HEK293 (cell line): ENCODE measurements at regions not wholly inside any gene's neighbourhood (a gene's known extent, or its start where the extent isn't known, plus 50 kb on each side); places are given as distances from the start of the nearest gene placed in this dataset.

ENCODE experiments used
- CTCF ChIA-PET: fragments of 350-600 bp; formaldehyde crosslinking; extraction: SDS; loops from one replicate; lab custom pipeline; 2021; ENCODE audit warnings: antibody characterized with exemption; lab: Yijun Ruan, JAX
- POLR2A ChIA-PET: fragments of 300-600 bp; formaldehyde crosslinking; extraction: SDS; loops from one replicate; lab custom pipeline; 2020; ENCODE audit warnings: antibody characterized with exemption, inconsistent platforms; lab: Yijun Ruan, JAX
- H3K27ac ChIP-seq: fragments of 200-500 bp; sonication (Bioruptor generic); 2 replicates; pipeline ENCODE4 v1.5.1; 2014; ENCODE audit warnings: low read depth, low read length, control low read depth, inconsistent platforms; ENCODE audit errors: extremely low read depth
- H3K36me3 ChIP-seq, 2 experiments: fragments of 200-500 bp in 1 of 2; sonication (Bioruptor generic) in 1 of 2; 1 replicate in 1 of 2; 2 replicates in 1 of 2; pipeline ENCODE4 v1.5.1; 2014 to 2017; ENCODE audit warnings: inconsistent platforms in 2 of 2, low read length in 2 of 2; ENCODE audit not compliant: control insufficient read depth in 2 of 2, insufficient read depth in 1 of 2
- H3K4me1 ChIP-seq: fragments of 200-500 bp; sonication (Bioruptor generic); 2 replicates; pipeline ENCODE4 v1.5.1; 2014; ENCODE audit warnings: mild to moderate bottlenecking, low read length, inconsistent platforms; ENCODE audit not compliant: control insufficient read depth, insufficient read depth
- H3K4me3 ChIP-seq: 2 replicates; pipeline ENCODE4 v1.5.1; 2011; ENCODE audit warnings: low read depth, mild to moderate bottlenecking, control low read depth, low read length, moderate library complexity
- H3K9me3 ChIP-seq: fragments of 200-500 bp; sonication (Bioruptor generic); 2 replicates; pipeline ENCODE4 v1.5.1; 2014; ENCODE audit warnings: low read depth, low read length, inconsistent platforms; ENCODE audit not compliant: control insufficient read depth, insufficient read depth
- GLI4 ChIP-seq: fragments of 450-650 bp; formaldehyde crosslinking; IDR thresholded peaks from 2 replicates; pipeline ENCODE4 v1.5.1; 2016; ENCODE audit warnings: missing biosample characterization, missing genetic modification characterization
- HOXD13 ChIP-seq: sonication (generic); formaldehyde crosslinking; IDR thresholded peaks from 2 replicates; pipeline ENCODE4 v1.8.0; 2022; ENCODE audit warnings: missing genetic modification reagents, borderline replicate concordance
- IKZF3 ChIP-seq: fragments of 450-650 bp; IDR thresholded peaks from 2 replicates; pipeline ENCODE4 v1.5.0; 2018; ENCODE audit warnings: missing biosample characterization, mild to moderate bottlenecking, missing genetic modification characterization, moderate library complexity
- MEIS1 ChIP-seq: sonication (generic); formaldehyde crosslinking; IDR thresholded peaks from 2 replicates; pipeline ENCODE4 v1.8.1; 2022; ENCODE audit warnings: missing genetic modification reagents, mild to moderate bottlenecking, borderline replicate concordance
- MYNN ChIP-seq: fragments of 450-650 bp; formaldehyde crosslinking; IDR thresholded peaks from 2 replicates; pipeline ENCODE4 v1.5.1; 2016; ENCODE audit warnings: missing biosample characterization, missing genetic modification characterization, borderline replicate concordance
- SCRT2 ChIP-seq: fragments of 450-650 bp; formaldehyde crosslinking; IDR thresholded peaks from 2 replicates; pipeline ENCODE4 v1.5.1; 2016; ENCODE audit warnings: missing biosample characterization, missing genetic modification characterization
- SP7 ChIP-seq: fragments of 450-650 bp; formaldehyde crosslinking; IDR thresholded peaks from 2 replicates; pipeline ENCODE4 v1.5.1; 2016; ENCODE audit warnings: missing biosample characterization, missing genetic modification characterization
- ZFP41 ChIP-seq: fragments of 450-650 bp; formaldehyde crosslinking; IDR thresholded peaks from 2 replicates; pipeline ENCODE4 v1.5.1; 2016; ENCODE audit warnings: missing biosample characterization, missing genetic modification characterization, borderline replicate concordance
- ZIC2 ChIP-seq: fragments of 450-650 bp; formaldehyde crosslinking; IDR thresholded peaks from 2 replicates; pipeline ENCODE4 v1.5.1; 2016; ENCODE audit warnings: missing biosample characterization, missing genetic modification characterization
- ZNF114 ChIP-seq: fragments of 450-650 bp; formaldehyde crosslinking; IDR thresholded peaks from 2 replicates; pipeline ENCODE4 v1.5.0; 2017; ENCODE audit warnings: missing biosample characterization, missing genetic modification characterization
- ZNF148 ChIP-seq: fragments of 450-650 bp; formaldehyde crosslinking; IDR thresholded peaks from 2 replicates; pipeline ENCODE4 v1.5.0; 2017; ENCODE audit warnings: missing biosample characterization, missing genetic modification characterization, borderline replicate concordance
- ZNF223 ChIP-seq: fragments of 450-650 bp; formaldehyde crosslinking; IDR thresholded peaks from 2 replicates; pipeline ENCODE4 v1.5.1; 2016; ENCODE audit warnings: missing biosample characterization, missing genetic modification characterization
- ZNF292 ChIP-seq: fragments of 450-650 bp; formaldehyde crosslinking; IDR thresholded peaks from 2 replicates; pipeline ENCODE4 v1.5.1; 2016; ENCODE audit warnings: low read depth, missing biosample characterization, missing genetic modification characterization, borderline replicate concordance
- ZNF530 ChIP-seq: fragments of 450-650 bp; formaldehyde crosslinking; IDR thresholded peaks from 2 replicates; pipeline ENCODE4 v1.5.1; 2016; ENCODE audit warnings: low read depth, missing biosample characterization, missing genetic modification characterization
- ZNF544 ChIP-seq: fragments of 450-650 bp; formaldehyde crosslinking; IDR thresholded peaks from 2 replicates; pipeline ENCODE4 v1.5.0; 2017; ENCODE audit warnings: missing biosample characterization, missing genetic modification characterization
- ZNF548 ChIP-seq: fragments of 450-650 bp; formaldehyde crosslinking; IDR thresholded peaks from 2 replicates; pipeline ENCODE4 v1.5.1; 2016; ENCODE audit warnings: missing biosample characterization, missing genetic modification characterization
- ZNF558 ChIP-seq: fragments of 450-650 bp; formaldehyde crosslinking; IDR thresholded peaks from 2 replicates; pipeline ENCODE4 v1.5.1; 2016; ENCODE audit warnings: missing biosample characterization, missing genetic modification characterization
- ZNF596 ChIP-seq: fragments of 450-650 bp; IDR thresholded peaks from 2 replicates; pipeline ENCODE4 v1.5.0; 2018; ENCODE audit warnings: missing biosample characterization, mild to moderate bottlenecking, missing genetic modification characterization, moderate library complexity
- ZNF664 ChIP-seq: fragments of 450-650 bp; formaldehyde crosslinking; IDR thresholded peaks from 2 replicates; pipeline ENCODE4 v1.5.1; 2016; ENCODE audit warnings: missing biosample characterization, missing genetic modification characterization
- ZNF707 ChIP-seq: fragments of 450-650 bp; formaldehyde crosslinking; IDR thresholded peaks from 2 replicates; pipeline ENCODE4 v1.5.1; 2016; ENCODE audit warnings: missing biosample characterization, missing genetic modification characterization
- TF ChIP-seq, protein P1 (sequence below): fragments of 450-650 bp; formaldehyde crosslinking; IDR thresholded peaks from 2 replicates; pipeline ENCODE4 v1.5.1; 2016; ENCODE audit warnings: missing biosample characterization, missing genetic modification characterization, borderline replicate concordance
- TF ChIP-seq, protein P2 (sequence below): fragments of 450-650 bp; formaldehyde crosslinking; IDR thresholded peaks from 2 replicates; pipeline ENCODE4 v1.5.1; 2016; ENCODE audit warnings: missing biosample characterization, missing genetic modification characterization

- H3K27ac ChIP-seq, result no peak overlapping the region
- no peaks in the 10 kb centered on the region for H3K9me3 ChIP-seq
- H3K36me3 ChIP-seq, result no peaks in the 10 kb centered on the region
- H3K4me1 ChIP-seq, result no peaks in the 10 kb centered on the region
- no peak overlapping the region for H3K4me3 ChIP-seq
- POLR2A ChIA-PET, result no interaction called here
- TF ChIP-seq ZNF223 (tag by site-specific recombination), result no peak
- TF ChIP-seq ZNF530 (tag by site-specific recombination), result no peak
- no peak for TF ChIP-seq HOXD13 (CRISPR knock-in tag)
- no peak for TF ChIP-seq ZNF114 (tag by site-specific recombination)
- TF ChIP-seq ZNF544 (tag by site-specific recombination), result no peak
- no peak for TF ChIP-seq ZNF558 (tag by site-specific recombination)
- no peak for TF ChIP-seq MYNN
- TF ChIP-seq MEIS1 (CRISPR knock-in tag), result no peak
- CTCF ChIA-PET, result interaction anchor here (0.7 kb wide), 1 partner anchor 19 kb away, joined by 3 read pairs; no protein-coding TSS in a partner anchor
Measured at GRCh38 chr12:115121053-115121452, 437.1 kb upstream of the TBX3 start.

- POLR2A ChIA-PET, result interaction anchor here (0.7 kb wide), 1 partner anchor 434 kb away, joined by 5 read pairs; no protein-coding TSS in a partner anchor
Measured at GRCh38 chr12:115118177-115118724, 434.3 kb upstream of the TBX3 start.

More at GRCh38 chr12:115118177-115118724, 434.3 kb upstream of the TBX3 start:
- no peaks in the 10 kb centered on the region for H3K4me1 ChIP-seq
- TF ChIP-seq SP7 (tag by site-specific recombination), result no peak
- no peak for TF ChIP-seq SCRT2
- TF ChIP-seq ZNF664 (tag by site-specific recombination), result no peak
- TF ChIP-seq, protein P1, sequence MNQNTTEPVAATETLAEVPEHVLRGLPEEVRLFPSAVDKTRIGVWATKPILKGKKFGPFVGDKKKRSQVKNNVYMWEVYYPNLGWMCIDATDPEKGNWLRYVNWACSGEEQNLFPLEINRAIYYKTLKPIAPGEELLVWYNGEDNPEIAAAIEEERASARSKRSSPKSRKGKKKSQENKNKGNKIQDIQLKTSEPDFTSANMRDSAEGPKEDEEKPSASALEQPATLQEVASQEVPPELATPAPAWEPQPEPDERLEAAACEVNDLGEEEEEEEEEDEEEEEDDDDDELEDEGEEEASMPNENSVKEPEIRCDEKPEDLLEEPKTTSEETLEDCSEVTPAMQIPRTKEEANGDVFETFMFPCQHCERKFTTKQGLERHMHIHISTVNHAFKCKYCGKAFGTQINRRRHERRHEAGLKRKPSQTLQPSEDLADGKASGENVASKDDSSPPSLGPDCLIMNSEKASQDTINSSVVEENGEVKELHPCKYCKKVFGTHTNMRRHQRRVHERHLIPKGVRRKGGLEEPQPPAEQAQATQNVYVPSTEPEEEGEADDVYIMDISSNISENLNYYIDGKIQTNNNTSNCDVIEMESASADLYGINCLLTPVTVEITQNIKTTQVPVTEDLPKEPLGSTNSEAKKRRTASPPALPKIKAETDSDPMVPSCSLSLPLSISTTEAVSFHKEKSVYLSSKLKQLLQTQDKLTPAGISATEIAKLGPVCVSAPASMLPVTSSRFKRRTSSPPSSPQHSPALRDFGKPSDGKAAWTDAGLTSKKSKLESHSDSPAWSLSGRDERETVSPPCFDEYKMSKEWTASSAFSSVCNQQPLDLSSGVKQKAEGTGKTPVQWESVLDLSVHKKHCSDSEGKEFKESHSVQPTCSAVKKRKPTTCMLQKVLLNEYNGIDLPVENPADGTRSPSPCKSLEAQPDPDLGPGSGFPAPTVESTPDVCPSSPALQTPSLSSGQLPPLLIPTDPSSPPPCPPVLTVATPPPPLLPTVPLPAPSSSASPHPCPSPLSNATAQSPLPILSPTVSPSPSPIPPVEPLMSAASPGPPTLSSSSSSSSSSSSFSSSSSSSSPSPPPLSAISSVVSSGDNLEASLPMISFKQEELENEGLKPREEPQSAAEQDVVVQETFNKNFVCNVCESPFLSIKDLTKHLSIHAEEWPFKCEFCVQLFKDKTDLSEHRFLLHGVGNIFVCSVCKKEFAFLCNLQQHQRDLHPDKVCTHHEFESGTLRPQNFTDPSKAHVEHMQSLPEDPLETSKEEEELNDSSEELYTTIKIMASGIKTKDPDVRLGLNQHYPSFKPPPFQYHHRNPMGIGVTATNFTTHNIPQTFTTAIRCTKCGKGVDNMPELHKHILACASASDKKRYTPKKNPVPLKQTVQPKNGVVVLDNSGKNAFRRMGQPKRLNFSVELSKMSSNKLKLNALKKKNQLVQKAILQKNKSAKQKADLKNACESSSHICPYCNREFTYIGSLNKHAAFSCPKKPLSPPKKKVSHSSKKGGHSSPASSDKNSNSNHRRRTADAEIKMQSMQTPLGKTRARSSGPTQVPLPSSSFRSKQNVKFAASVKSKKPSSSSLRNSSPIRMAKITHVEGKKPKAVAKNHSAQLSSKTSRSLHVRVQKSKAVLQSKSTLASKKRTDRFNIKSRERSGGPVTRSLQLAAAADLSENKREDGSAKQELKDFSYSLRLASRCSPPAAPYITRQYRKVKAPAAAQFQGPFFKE (tag by site-specific recombination), result no peak
- TF ChIP-seq ZIC2, result no peak
- no peak for TF ChIP-seq ZNF707 (tag by site-specific recombination)
- TF ChIP-seq ZNF148 (tag by site-specific recombination), result no peak
- TF ChIP-seq GLI4 (tag by site-specific recombination), result no peak
- no peak for TF ChIP-seq IKZF3 (tag by site-specific recombination)
- no peak for TF ChIP-seq ZNF596
- no peak for TF ChIP-seq ZNF292
- no peak for TF ChIP-seq ZNF548 (tag by site-specific recombination)
- TF ChIP-seq ZFP41 (tag by site-specific recombination), result no peak
- TF ChIP-seq, protein P2, sequence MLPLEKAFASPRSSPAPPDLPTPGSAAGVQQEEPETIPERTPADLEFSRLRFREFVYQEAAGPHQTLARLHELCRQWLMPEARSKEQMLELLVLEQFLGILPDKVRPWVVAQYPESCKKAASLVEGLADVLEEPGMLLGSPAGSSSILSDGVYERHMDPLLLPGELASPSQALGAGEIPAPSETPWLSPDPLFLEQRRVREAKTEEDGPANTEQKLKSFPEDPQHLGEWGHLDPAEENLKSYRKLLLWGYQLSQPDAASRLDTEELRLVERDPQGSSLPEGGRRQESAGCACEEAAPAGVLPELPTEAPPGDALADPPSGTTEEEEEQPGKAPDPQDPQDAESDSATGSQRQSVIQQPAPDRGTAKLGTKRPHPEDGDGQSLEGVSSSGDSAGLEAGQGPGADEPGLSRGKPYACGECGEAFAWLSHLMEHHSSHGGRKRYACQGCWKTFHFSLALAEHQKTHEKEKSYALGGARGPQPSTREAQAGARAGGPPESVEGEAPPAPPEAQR (tag by site-specific recombination), result no peak
- no peak overlapping the region for H3K4me3 ChIP-seq
- CTCF ChIA-PET, result interaction anchor here (0.7 kb wide), 1 partner anchor 532 kb away, joined by 3 read pairs; no protein-coding TSS in a partner anchor
- no peaks in the 10 kb centered on the region for H3K36me3 ChIP-seq
- no peaks in the 10 kb centered on the region for H3K9me3 ChIP-seq
- H3K27ac ChIP-seq, result no peak overlapping the region
